GM18868 (cell line): ENCODE measurements at regions not wholly inside any gene's neighbourhood (a gene's known extent, or its start where the extent isn't known, plus 50 kb on each side); places are given as distances from the start of the nearest gene placed in this dataset.

Experiments
- ATAC-seq: cut with Tn5 transposase; IDR thresholded peaks from one replicate; pipeline ENCODE4 v1.9.1; 2021; ENCODE audit warnings: mild to moderate bottlenecking, moderate library complexity; ENCODE audit not compliant: unreplicated experiment

- ATAC-seq: no peak
These were observed 58.4 kb upstream of the TNS3 start for GRCh38 chr7:47640265-47640664.

GRCh38 chr7:47639495-47640110 is 57.7 kb upstream of the TNS3 start:
- ATAC-seq: no peak

- ATAC-seq: no peak
These were observed 56.9 kb upstream of the TNS3 start for GRCh38 chr7:47638679-47639315.

GRCh38 chr7:47636433-47637175 is 54.7 kb upstream of the TNS3 start:
- no peak for ATAC-seq

- ATAC-seq: no peak
These were observed 54.1 kb upstream of the TNS3 start for GRCh38 chr7:47636081-47636432.

- ATAC-seq: no peak
These were observed 53.5 kb upstream of the TNS3 start for GRCh38 chr7:47635091-47636080.

GRCh38 chr7:47634273-47634672 is 52.4 kb upstream of the TNS3 start:
- no peak for ATAC-seq

GRCh38 chr7:47633134-47633533 is 51.2 kb upstream of the TNS3 start:
- ATAC-seq: no peak
